ENCODE measurements at regions not wholly inside any gene's neighbourhood (a gene's known extent, or its start where the extent isn't known, plus 50 kb on each side); places are given as distances from the start of the nearest gene placed in this dataset.

DNA sequence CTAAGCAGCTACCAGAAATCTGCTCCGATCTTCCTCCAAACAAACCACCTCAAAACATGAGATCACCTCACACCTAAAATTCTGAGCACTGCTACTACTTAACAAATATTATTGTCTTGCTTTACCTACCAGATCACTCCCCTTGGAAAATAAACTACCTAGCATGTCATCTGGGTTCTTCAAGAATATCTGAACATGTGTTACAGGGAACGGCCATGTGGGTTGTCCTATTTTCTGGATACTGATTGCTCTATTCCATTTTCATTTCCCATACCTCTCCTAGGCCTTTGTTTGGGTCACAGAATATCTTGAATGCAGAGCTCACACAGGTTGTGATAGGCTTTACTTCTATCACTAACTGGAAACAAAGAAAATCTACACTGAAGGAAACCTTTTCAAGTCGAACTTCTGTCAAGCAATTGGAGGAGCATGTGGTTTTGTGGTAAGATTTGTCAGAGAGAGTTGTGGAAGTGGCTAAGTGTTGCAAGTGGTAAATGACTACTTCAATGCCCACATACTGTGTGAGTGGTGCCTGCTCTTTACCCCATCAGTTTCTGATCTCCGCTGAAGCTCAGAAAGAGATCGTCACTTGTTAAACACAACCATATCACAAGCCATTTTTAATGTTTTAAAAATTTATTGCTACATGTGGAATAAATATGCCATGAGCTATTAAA is 739.1 kb upstream of the ZEB2 start:
- H3K4me3 ChIP-seq = no peak overlapping the region

DNA sequence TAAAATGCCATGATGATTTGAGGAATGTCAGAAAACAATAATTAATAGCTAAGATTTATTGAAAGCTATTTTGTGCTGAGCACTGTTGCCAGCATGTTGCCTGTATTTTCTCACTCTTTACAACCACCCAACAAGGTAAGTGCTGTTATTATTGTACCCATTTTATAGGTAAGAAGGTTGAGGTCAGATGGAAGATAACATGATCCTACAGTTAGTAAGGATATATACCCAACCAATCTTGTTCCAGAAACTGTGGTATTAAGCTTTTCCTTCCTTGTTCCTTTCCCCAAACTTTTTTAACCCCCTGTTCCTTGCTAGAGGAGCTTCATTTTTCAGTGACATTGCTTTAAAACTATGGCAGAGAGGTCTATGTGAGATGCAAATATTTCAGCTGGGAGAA is 738.0 kb upstream of the ZEB2 start:
- Histone ChIP-seq H3K4me1 (no peaks in the 10 kb centered on the region), H3K27ac (no peak overlapping the region), H3K27me3 (no peaks in the 10 kb centered on the region), H3K9me3 (no peaks in the 10 kb centered on the region), H3K4me3 (no peak overlapping the region), H3K36me3 (no peaks in the 10 kb centered on the region)
- intact Hi-C loops (cut with DNase I) = no loop called here
- TF ChIP-seq POLR2A (IDR thresholded peaks at IDR 0.05) (no peak), EP300 (IDR thresholded peaks at IDR 0.05) (no peak), POLR2AphosphoS5 (IDR thresholded peaks at IDR 0.05) (no peak)
- TF ChIP-seq, protein P1, sequence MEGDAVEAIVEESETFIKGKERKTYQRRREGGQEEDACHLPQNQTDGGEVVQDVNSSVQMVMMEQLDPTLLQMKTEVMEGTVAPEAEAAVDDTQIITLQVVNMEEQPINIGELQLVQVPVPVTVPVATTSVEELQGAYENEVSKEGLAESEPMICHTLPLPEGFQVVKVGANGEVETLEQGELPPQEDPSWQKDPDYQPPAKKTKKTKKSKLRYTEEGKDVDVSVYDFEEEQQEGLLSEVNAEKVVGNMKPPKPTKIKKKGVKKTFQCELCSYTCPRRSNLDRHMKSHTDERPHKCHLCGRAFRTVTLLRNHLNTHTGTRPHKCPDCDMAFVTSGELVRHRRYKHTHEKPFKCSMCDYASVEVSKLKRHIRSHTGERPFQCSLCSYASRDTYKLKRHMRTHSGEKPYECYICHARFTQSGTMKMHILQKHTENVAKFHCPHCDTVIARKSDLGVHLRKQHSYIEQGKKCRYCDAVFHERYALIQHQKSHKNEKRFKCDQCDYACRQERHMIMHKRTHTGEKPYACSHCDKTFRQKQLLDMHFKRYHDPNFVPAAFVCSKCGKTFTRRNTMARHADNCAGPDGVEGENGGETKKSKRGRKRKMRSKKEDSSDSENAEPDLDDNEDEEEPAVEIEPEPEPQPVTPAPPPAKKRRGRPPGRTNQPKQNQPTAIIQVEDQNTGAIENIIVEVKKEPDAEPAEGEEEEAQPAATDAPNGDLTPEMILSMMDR (IDR thresholded peaks at IDR 0.05) = no peak
- DNase-seq = no peak

More for the DNA sequence above, 739.1 kb upstream of the ZEB2 start:
- WGBS, 2 donors = 68 to 87% methylated on average over 5 of the region's 5 CpGs
- TF ChIP-seq, protein P1 (IDR thresholded peaks at IDR 0.05) = no peak
- TF ChIP-seq EP300 (IDR thresholded peaks at IDR 0.05) (no peak), POLR2AphosphoS5 (IDR thresholded peaks at IDR 0.05) (no peak), POLR2A (IDR thresholded peaks at IDR 0.05) (no peak)
- intact Hi-C loops (cut with DNase I) = no loop called here
- Histone ChIP-seq H3K27me3 (no peaks in the 10 kb centered on the region), H3K27ac (no peak overlapping the region), H3K4me1 (no peaks in the 10 kb centered on the region), H3K9me3 (no peaks in the 10 kb centered on the region), H3K36me3 (no peaks in the 10 kb centered on the region)
- no peak for DNase-seq

DNA sequence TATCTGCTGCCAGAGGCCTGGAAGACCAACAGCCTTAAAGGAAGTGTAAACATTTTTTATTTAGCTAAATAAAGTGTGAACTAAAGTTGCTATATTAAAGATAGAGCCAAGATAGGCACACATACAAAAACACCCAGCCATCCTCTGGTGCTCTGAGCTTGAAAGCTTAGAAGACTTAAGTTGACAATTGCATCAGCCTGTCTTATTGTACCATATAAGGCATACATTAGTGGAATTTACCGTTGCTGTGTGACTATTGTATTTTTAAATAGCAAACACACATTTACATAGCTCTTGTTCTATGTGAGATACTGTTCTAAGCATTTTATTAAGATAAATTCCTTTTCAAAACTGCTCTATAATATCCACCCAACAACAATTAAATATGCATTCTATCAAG is 736.6 kb upstream of the ZEB2 start:
- TF ChIP-seq POLR2AphosphoS5 (IDR thresholded peaks at IDR 0.05) (no peak), POLR2A (IDR thresholded peaks at IDR 0.05) (no peak), EP300 (IDR thresholded peaks at IDR 0.05) (no peak)
- TF ChIP-seq, protein P1 (IDR thresholded peaks at IDR 0.05) = no peak
- Histone ChIP-seq H3K4me1 (no peaks in the 10 kb centered on the region), H3K27me3 (no peaks in the 10 kb centered on the region), H3K9me3 (no peaks in the 10 kb centered on the region), H3K4me3 (no peak overlapping the region), H3K36me3 (no peaks in the 10 kb centered on the region), H3K27ac (no peak overlapping the region)
- DNase-seq = no peak
- 20 to 70% methylated on average over 1 of the region's 1 CpG for WGBS, 2 donors
- intact Hi-C loops (cut with DNase I) = no loop called here

DNA sequence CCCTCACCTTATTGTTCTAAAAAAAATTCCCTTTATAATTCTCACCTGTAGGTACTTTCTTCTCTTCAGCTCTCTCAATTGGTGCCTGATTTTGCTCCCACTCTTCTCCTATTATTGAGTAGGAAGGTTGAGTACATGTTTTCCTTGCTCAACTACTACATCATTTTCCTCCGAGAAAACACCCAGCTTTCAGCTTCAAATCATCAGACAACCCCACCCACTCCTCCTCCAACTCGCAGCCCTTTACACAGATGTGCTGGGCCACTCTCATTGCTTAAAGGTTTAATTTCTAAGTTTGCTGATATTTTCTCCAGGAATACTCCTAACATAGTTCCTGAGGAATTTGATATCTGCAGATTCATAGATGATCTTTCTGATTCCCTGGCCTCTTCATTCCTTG is 734.4 kb upstream of the ZEB2 start:
- intact Hi-C loops (cut with DNase I) = no loop called here
- 91% methylated on average over 2 of the region's 2 CpGs for WGBS, 2 donors
- no peaks in the 10 kb centered on the region for H3K27me3 ChIP-seq

More for the DNA sequence above, 734.4 kb upstream of the ZEB2 start:
- Histone ChIP-seq H3K4me3 (no peak overlapping the region), H3K9me3 (no peaks in the 10 kb centered on the region), H3K36me3 (no peaks in the 10 kb centered on the region), H3K27ac (no peak overlapping the region), H3K4me1 (no peaks in the 10 kb centered on the region)
- no peak for DNase-seq
- TF ChIP-seq, protein P1 (IDR thresholded peaks at IDR 0.05) = no peak
- TF ChIP-seq EP300 (IDR thresholded peaks at IDR 0.05) = no peak
- TF ChIP-seq POLR2A (IDR thresholded peaks at IDR 0.05) = no peak
- no peak for TF ChIP-seq POLR2AphosphoS5 (IDR thresholded peaks at IDR 0.05)

Data from sigmoid colon (tissue), 6 donors.